HG03558 (cell line): ENCODE measurements at regions not wholly inside any gene's neighbourhood (a gene's known extent, or its start where the extent isn't known, plus 50 kb on each side); places are given as distances from the start of the nearest gene placed in this dataset.
"Not testable (repeated sequence)": the region's sequence is repeated elsewhere in the genome, so short reads cannot be mapped to it uniquely, and the experiment has no call there.

ENCODE experiments used
- ATAC-seq: cut with Tn5 transposase; IDR thresholded peaks from one replicate; pipeline ENCODE4 v1.9.1; 2021; ENCODE audit warnings: moderate number of reproducible peaks; ENCODE audit not compliant: unreplicated experiment; ENCODE audit errors: extremely low read depth

DNA sequence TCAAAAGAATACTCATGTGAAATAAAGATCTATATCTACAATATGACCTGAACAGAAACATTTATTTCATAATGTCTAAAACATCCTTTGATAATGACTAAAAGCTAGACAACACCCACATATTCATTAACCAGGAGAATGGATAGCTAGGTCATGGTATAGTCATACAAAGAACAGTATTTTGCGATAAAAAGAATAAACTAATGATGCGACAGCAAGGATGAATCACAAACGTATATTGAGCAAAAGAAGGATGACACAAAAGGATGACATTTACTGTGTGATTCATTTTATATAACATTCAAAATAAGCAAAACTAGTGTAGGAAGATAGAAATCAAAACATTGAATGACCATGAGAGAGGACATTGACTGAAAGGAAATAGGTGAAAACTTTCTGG, 1233.1 kb downstream of the OTOL1 start:
- ATAC-seq = no peak

DNA sequence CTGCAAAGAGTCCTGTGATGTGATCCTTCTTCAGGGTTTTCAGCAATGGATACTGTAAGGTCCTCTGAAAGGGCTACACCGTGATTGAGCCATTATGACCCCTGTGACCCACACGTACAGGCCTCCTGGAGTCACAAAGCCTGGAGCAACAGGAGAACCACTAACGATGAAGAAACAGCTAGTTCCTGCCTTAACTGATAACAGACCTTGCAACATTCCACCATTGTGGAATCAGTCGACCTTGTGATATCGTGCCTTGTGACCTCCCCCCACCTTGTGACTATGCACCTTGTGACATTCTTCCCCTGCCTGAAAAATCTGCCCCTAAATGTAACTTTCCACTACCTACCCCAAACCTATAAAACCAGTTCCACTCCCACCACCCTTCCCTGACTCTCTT, 1235.4 kb downstream of the OTOL1 start:
- not testable (repeated sequence) for ATAC-seq

DNA sequence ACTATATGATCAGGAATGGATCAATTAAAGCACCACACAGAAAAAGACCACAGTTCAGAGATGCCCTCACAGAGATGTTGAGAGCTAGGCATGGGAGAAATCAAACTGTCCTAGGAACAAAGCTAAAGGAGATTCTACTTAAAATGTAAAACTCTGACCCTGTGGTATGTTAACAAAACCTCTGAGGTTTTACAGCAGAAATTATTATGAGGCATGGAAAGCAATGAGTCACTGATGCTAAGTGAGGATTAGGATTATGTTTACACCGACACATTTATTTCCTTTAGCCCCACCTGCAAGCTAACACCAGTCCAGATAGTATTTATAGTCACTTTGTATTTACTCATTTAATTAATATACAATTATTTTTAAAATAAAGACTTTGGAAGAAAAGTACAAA, 1242.2 kb downstream of the OTOL1 start:
- no peak for ATAC-seq

DNA sequence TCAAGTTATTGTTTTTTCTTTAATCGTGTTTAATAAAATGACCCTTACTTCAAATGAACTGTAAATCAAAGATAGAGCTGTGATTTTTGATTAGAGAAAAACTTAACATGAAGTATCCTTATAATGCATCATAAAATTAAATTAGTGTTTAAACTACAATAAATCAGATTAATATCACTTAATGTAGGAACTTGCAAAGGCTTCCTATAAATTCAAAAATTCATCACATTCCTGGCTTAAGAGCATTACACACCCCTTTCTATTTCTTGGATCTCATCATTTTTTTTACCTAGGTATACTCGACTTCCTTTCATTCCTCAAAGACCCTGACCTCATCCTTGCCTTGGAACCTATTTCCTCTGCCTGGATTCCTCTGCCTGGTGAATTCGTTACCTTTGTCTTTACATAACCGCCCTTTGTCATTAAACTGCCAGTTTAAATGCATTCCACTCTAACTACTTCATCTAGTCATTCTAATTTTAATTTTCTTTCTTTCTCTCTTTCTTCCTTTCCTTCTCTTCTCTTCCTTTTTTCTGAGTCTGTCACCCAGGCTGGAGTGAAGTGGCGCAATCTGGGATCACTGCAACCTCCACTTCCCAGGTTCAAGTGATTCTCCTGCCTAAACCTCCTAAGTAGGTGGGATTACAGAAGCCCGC, 1244.5 kb downstream of the OTOL1 start:
- no peak for ATAC-seq

DNA sequence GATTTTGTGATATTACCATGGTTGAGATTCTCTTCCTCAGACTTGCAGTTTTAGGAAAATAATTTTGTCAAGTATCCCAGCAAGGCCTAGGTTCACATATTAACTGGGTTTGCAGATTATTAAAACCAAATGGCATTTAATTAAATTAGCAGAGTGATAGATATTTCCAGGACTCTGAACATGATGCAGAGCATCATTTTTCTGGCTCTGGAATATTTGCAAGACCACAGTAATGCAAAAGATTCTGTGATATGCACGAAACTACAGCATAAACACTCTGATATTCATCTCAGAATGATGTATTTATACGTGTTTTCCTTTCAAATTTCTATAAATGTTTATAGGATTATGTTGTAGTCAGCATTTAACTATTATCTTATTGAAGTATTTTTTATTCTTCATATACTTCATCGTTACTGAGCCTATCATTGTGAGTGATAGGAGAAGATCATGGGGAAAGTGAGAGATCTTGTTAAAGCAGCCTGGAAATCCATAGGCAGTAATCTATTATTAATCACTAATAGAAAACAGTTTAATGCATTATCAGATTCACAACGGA, 1245.6 kb downstream of the OTOL1 start:
- ATAC-seq = no peak

DNA sequence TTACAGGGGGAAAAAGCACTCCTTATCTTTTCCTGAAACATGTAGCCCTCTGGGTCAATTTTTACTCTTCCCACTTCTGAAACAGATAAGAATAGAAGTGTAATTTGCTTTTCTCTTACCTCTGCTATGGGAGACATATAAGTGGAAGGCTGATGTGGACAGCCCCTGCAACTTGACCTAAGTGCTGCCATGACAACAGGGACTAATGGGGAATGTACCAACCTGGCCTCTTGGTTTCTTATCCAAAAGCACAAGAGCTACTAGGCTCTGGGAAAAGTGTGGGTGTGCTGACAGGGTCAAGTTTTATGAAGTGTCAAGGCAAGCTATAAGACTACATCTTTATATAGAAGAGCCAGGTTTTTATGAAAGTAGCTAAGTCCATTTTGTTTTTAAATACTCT, 1246.5 kb downstream of the OTOL1 start:
- no peak for ATAC-seq

DNA sequence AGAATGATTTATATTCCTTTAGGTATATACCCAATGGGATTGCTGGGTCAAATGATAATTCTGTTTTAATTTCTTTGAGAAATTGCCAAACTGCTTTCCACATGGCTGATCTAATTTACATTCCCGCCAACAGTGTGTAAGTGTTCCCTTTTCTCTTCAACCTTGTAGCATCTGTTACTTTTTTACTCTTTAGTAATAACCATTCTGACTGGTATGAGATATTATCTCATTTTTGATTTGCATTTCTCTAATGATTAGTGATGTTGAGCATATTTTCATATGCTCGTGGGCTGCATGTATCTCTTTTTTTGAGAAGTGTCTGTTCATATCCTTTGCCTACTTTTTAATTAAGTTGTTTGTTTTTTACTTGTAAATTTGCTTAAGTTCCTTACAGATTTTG, 1264.2 kb downstream of the OTOL1 start:
- ATAC-seq = no peak

DNA sequence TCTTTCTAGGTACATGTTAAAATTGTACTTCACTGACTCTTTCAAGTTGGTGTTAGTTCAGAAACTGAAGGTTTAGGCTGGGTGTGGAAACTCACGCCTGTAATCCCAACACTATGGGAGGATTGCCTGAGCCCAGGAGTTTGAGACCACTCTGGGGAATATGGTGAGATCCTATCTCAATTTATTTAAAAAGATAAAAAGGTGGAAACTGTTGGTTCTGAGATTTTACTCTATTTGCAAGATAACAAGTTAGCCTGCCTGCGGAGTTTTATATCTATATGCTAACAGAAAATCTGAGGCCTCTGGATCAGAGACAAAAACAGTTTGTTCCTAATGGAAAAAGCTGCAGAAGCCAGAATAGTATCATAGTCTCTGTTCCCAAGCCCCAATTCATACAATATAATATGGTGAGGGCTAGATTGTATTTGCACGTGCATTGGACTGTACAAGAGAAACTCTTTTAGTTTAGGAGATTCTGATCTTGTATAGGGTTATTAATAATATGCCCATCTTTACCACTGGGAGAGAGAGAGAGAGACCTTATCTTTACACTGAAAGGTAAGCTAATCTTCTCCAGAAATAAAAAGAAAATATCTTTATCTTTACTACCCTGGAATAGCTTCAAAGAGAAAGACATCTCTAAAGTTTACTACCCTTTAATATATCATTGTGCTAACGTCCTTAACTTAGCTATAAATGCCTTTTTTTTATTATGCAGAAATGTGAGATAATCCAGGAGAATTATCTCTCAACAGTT, 1267.6 kb downstream of the OTOL1 start:
- ATAC-seq = no peak

DNA sequence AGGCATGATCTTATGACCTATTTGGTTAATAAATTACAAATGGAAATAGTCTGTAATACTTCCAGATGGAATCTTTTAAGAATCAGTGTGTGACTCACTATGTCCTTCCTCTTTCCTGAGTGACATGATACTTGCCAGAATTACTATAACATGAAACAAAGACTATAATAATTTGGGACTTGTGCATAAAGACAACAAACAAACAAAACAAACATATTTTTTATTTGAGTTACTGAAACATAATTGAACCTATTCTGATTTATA, 1268.1 kb downstream of the OTOL1 start:
- no peak for ATAC-seq

DNA sequence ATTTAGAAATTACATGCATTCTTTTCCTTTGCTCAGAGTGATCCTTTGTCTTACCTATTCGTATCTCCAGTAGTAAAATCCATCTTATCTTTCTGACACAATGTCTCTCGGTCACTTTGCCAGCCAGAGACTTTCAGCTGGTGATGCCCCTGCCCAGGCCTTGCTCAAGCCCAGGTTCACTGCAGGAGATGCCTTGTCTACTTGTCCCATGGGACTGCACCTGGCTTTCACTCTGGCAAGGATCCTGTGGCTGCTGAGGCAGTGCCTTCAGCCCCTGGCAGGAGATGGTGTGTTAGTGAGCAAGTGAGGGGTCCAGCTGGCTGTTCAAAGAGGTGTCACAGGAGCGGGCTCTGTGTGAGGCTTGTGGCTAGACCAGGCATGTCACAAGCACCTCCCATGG, 1268.9 kb downstream of the OTOL1 start:
- ATAC-seq = no peak

DNA sequence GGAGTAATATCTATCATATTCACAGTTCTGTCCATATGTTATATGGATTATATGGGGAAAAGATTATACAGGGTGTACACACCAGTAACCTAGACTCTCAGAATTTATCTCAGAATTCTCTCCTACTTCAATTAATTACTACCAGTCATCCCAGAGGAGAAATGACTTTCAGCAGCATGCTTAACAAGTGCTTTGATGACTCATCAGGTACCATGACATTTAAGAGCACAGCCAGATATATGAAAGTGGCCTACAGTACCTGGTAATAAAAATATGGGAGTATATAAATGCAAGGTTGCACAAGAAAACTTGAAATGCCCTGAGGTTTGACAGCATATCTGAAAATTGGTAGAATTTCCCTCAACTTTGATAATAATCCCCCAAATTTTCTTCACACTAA, 1273.0 kb downstream of the OTOL1 start:
- no peak for ATAC-seq

DNA sequence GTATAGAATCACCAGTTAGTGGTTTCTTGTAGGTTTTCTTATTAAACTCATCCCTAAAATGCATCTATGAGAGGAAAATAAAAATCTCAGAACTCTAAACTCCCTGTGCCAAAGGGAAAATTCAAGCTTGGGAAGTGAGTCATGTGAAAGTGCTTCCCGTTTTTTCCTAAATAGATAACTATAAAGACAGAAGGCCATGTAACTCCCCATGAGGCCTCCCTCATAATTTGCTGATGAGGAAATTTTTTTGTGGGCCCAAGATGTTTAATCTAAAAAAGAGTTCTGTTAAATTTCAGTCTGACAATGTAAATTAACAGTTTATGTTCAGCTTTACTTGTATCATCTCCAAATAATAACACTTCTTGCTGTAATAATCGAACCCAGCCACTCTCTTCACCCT, 1273.9 kb downstream of the OTOL1 start:
- no peak for ATAC-seq

DNA sequence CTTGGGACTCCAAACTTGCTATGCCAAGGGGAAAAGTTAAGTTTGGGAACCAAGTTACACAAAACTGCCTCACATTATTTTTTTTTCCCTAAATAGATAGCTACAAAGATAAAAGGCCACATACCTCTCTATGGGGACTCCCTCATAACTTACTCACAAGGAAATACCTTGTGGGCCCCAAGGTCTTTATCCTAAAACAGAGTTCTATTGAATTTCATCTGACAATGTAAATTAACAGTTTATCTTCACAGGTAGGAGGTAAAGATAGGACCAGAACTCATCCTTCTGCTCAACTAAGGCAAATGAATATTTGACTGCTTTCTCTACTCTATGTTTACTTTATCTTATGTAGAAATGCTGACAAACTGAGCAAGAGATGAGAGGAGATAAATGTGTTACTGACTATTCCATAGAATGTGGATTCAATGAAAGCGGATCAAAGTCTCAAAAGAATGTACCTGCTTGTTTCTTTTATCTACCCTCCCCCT, 1278.0 kb downstream of the OTOL1 start:
- no peak for ATAC-seq

DNA sequence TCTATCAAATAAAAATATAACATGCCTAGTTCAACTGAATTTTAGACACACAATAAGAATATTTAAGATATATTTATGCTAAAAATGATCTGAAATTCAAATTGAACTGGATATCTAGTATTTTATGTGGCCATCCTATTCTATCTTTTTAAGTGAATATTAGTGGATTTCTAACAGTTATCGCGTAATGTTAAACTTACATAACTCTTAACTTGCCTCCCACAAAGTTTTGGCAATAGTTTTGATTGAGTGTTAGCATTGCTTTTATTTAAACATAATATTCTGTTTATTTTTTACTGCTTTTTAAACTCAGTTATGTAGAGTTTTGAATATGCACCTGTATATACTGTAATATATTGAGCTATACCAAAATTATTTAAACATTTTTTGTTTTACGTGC, 1279.5 kb downstream of the OTOL1 start:
- no peak for ATAC-seq

DNA sequence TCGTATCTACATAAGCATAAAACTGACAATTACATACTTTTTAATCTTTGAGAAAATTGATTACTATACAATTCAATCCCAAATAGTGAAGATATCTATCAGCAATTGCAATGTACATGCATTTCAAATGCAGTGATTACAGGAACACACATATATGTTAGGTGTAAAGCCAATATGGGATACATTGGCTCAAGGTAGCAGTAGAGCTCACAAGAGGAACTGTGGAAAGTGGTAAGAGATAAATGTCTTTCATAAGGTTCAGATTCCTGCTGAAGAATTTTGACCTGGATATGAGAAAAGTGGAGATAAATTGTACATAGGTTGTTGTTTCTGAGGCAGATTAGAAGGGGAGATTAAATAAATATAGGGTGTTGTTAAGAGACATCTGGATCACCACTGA, 1280.5 kb downstream of the OTOL1 start:
- ATAC-seq = no peak

DNA sequence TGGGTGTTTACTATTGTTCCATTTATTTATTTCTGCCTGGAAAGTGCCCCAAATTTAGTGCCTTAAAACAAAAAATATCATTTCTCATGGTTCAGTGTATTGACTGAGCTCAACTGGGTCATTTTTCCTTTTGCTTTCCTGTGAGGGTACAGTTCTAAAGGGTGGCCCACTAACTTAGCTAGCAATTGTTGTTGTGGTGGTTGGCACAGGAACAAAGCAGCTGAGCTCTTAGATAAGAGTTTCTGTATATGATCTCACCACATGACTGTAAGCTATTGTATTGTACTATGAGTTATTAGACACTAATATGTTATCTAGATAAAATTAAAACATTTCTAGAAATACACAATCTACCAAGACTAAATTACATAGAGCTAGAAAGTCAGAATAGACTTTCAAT, 1283.7 kb downstream of the OTOL1 start:
- ATAC-seq = no peak

DNA sequence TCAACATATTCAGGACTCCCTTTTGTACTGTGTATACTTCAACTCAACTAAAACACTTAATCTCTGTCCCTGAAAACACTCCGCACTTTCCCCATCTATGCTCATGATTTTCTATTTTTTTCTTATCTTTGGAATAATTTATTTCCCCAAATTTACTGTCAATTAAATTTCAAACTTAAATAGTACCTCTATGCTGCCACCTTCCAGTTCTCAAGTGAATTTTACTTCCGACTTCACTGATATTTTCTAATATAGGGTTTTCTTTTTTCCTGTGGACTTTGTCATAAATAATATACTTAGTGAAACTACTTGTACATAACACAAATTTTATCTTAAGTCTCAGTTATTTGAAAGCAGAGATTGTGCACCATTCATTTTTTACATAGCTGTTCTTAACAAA, 1303.3 kb downstream of the OTOL1 start:
- no peak for ATAC-seq

DNA sequence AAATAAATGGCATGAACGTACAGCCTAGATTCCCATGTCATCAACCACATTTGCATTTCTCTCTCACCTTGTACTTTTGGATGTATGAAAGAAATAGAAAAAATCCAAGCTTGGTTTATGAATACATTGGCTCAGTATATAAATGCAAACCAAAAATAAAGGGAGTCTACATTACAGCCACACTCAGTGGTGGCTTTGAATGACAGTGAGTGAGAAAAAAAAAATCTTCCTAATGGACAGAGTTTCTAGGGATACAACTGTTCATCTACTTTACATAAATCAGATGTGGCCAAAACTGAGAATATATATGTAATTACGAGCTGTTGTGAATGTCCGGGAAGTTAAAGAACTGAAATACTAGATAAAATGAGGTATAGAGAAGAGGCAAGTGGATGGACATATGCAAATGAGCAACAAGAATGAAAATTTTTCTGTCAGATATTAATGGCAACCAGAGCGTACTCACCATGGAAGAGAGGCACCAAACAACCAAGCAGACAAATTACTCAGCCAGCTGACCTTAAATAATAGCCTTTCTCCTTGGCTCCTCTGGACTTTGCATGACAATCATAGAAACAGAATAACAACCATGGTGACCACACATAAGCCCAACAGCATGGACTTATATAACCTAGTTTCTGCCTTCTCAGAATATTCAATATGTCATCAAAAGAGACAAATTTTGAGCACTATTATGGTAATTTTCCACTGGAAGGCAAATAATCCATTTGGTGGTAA, 1305.8 kb downstream of the OTOL1 start:
- ATAC-seq = no peak

DNA sequence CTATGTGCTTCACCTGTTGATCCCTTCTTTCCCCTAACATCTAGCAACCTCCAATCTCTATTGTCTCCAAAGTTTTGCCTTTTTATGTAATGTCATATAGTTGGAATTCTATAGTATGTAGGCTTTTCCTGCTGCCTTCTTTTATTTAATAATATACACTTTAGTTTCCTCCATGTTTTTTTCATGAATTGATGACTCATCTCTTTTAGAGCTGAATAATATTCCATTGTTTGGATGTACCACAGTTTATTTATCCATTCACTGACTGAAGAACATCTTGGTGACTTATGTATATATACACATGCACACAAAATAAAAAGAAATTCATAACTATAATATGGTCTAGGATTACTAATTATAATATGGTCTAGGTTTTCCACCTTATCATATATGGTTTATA, 1314.2 kb downstream of the OTOL1 start:
- ATAC-seq = no peak

DNA sequence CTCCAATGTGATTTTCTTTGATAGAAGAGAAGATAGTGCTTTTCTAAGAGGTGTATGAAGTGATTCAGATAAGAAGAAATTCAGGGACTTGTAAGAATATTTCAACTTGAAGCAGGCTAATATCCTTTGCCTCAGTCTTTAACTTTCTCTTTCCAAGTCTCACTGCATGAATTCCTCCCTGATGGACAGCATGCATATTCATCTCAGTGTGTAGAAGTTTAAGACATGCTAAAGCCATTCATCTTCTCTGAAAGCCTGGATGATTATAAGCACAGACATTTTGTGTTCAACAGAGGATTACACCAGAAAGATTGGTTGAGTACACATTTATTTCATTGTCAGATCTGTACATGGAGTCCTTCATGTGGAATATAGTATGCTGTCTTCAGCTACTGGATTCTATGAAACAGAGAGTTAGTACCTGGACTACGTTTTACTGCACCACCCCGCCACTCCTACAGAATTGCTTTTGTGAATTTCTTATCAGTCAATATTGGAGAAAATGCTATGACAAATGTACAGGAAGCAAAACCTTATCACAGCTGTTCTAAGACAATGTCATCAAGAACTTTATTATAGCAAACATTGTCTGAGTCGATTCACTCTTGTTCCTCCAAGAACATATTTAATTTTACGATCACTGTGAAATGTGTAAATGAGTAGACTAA, 1346.1 kb downstream of the OTOL1 start:
- ATAC-seq = no peak

DNA sequence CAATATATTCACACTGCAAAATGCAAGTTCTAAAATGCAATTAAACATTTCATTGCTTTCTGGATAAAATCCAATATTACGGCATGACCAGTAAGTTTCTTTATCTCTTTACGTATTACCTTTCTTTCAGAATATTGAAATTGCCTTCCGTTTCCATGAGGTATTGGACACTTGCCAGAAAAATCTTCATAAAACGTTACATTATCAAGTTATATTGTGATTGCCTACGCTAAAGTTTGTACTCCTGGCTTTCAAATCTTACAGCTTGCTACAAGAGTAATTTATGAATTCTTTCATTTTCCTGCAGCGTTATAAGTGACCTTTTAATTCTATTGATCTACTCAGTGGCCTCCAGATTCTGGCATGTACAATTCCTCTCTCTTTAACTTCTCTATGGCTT, 1349.3 kb downstream of the OTOL1 start:
- no peak for ATAC-seq
